Left renal pelvis (tissue), 4 donors: ENCODE measurements at regions not wholly inside any gene's neighbourhood (a gene's known extent, or its start where the extent isn't known, plus 50 kb on each side); places are given as distances from the start of the nearest gene placed in this dataset.

ENCODE experiments used
- DNase-seq, 4 donors: peaks; one replicate each; pipeline ENCODE4 v3.0.0-alpha.2; 2013; ENCODE audit warnings: low read depth in 4 of 4, low spot score in 3 of 4

DNA sequence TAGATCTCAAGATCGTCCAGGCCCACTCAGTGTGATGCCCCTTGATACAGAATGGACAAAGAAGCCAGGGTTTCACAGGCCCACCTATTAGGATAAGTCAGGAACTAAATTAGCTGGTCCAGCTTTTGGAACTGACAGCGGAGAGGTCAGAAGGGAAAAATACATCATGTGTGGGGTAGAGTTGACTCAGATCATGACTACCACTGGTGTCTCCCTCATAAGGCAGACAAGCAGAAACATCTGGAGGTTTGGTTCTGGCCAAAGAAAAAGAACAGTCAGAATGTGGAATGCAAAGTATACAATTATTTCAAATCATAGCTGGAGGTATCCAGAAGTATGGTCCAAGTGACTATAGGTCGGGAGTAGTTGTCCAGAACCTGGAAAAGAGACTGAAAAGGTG is 621.1 kb upstream of the CELF2 start:
- DNase-seq = no peak

- no peak for DNase-seq
These were observed 619.8 kb upstream of the CELF2 start for GRCh38 chr10:10397906-10398305.

DNA sequence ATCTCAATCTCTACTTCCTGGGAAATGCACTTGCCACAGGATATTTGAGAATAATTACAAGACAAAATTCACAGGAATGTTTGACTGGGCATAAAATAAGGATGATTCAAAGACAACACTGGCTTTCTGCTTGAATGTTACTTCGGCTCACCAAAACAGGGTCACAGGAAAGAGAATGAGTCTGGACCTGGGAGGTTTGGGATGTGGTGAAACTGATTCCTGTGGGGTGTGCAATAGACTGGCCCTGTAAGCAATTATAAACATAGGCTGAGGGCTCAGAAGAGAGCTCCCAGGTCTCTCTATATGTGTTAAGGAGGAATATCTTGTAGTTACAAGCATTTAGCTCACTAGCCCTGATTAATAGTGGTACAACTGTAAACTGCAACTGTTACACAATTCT is 613.9 kb upstream of the CELF2 start:
- DNase-seq = no peak

GRCh38 chr10:10417671-10418070 is 600.0 kb upstream of the CELF2 start:
- no peak for DNase-seq

- no peak for DNase-seq
These were observed 599.3 kb upstream of the CELF2 start for GRCh38 chr10:10418387-10418786.

DNA sequence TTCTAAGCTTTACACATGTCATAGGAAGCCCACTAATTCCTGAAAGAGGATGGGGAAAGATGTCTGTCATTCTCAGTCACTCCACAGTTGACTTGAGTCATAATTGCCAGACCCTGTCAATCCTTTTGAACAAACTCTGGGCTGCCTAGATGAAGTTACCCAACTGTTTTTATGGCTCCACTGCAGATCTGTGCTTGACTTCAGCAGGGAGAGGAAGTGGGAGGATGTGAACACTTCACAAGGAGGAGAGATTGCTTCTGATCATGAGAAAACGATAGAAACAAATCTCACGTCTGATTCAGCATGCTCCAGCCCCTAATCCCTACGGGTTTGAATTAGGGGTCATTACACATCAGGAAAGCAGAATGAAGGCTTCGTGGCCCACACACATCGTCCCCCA is 596.6 kb upstream of the CELF2 start:
- DNase-seq = no peak

GRCh38 chr10:10431422-10432066 is 586.1 kb upstream of the CELF2 start:
- no peak for DNase-seq

- no peak for DNase-seq
These were observed 585.2 kb upstream of the CELF2 start for GRCh38 chr10:10432296-10433035.

DNA sequence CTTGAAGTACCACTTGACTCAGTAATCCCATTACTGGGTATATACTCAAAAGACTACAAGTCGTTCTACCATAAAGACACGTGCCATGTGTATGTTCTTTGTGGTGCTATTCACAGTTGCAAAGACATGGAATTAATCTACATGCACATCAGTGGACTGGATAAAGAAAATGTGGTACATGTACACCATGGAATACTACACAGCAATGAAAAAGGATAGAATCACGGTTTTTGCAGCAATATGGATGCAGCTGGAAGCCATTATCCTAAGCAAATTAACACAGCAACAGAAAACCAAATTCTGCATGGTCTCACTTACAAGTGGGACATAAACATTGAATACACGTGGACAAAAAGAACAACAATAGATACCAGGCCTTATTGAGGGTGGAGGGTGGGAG is 583.4 kb upstream of the CELF2 start:
- DNase-seq = no peak

- DNase-seq = no peak
These were observed 579.8 kb upstream of the CELF2 start for GRCh38 chr10:10437886-10438285.

DNA sequence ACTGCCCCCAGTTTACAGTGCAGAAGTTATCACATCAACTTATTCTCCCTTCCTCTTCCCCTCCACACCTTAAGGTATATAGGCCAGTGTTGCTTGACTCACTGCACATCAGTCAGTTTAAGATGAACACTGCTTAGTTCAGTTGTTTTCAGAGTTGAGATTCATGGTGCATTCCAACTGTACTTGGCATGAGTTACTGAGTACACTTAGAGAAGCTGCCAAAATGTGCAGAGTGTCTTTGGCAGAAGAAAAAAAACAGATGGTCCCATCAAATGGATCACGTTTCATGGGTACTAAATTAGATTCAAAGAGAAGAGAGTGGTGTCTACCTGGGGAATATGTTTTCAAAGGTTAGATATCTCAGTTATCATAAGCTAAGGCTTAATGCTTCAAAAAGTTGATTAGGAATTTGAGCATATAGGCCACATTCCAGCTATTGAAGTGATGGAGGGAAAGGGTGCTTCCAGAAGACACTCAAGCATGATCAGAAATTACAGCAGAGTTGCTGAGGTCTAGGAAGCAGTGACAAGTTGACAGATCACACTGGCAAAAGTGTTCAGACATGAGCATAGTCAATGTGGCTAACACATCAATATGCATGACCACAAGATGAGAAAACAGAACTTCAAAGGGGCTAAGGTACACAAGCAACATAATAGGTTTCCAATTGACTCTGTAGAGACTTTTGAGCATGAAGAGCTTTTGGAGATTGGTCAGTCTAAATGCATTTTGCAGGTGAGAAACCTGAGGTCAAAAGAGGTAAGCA is 579.2 kb upstream of the CELF2 start:
- DNase-seq = no peak

- DNase-seq = no peak
These were observed 560.8 kb upstream of the CELF2 start for GRCh38 chr10:10456856-10457255.

- DNase-seq = no peak
These were observed 557.2 kb upstream of the CELF2 start for GRCh38 chr10:10460451-10460850.

GRCh38 chr10:10462151-10462941 is 555.3 kb upstream of the CELF2 start:
- DNase-seq = no peak

DNA sequence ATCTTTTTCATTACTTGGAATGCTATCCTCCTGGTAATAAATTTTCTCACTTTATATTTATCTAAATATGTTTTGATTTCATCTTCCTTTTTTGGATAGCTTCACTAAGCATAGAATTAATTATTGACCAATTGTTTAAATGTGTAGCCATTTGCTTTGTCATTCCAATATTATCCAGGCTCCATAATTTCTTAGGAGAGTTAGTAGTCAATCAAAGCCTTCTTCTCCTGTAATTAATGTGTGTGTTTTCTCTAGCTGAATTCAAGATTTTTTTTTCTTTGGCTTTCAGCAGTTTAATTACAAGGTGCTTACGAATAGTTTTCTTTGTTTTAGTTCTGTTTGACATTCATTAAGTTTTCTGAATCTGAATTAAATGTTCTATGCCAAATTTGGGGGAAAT is 545.9 kb upstream of the CELF2 start:
- DNase-seq = no peak

GRCh38 chr10:10475812-10476211 is 541.9 kb upstream of the CELF2 start:
- DNase-seq = no peak

GRCh38 chr10:10477844-10478243 is 539.8 kb upstream of the CELF2 start:
- DNase-seq = no peak

DNA sequence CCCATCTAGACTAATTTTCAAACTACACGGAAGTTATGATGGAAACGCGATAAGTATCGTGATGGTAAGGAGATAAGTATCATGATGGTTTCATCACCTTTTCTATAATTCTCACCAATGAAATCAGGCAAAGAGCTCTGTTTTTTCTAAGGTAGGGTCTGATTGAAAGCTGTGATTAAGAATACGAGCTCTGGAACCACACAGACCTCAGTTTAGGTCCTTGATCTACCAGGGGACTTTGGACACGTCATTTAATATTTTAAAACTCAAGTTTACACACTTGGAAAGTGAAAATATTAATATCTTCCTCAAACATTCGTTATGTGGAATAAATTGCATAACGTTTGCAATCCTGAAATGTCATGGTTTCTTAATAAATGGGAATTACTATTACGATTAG is 538.2 kb upstream of the CELF2 start:
- DNase-seq = no peak

DNA sequence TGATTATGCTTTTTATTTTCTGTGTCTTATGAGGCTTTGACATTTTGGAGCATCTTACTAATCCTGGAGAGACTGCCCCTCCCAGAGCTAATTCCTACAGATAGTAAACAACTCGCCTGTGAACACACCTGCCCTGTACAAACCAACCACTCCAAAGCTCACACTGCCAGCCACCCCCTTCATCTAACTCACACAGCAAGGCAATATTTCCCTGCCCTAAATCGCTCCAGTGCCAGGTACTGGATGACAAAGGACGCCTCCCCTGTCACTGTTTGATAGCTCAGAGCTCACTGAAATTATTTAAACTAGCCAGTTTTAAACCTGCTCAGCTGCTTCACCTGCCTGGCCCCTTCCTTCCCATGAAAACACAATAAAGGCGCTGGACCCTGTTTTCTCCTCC is 535.1 kb upstream of the CELF2 start:
- no peak for DNase-seq

DNA sequence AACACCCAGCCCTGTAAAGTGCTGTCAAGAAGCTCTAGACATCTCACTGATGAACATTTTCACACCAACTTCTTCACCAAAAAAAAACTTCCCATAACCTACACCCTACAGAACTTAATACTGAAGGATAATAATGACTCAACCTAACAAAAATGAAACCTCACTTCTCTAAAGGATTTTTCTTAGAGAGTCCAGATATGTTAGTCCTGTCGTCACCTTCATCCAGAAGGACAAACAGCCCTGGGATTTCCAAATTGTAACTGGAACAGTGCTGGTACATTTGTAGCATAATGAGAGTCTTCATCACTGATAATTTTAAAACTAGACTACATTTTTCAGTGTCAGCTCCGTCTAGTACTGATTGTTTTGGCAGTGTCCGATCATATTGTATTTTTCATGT is 528.6 kb upstream of the CELF2 start:
- no peak for DNase-seq
